Left cardiac atrium (tissue), 4 donors: ENCODE measurements at regions not wholly inside any gene's neighbourhood (a gene's known extent, or its start where the extent isn't known, plus 50 kb on each side); places are given as distances from the start of the nearest gene placed in this dataset.
"Not testable (repeated sequence)": the region's sequence is repeated elsewhere in the genome, so short reads cannot be mapped to it uniquely, and the experiment has no call there.

Experiments used
- ATAC-seq, 2 donors: fragments of 200-7000 bp; cut with Tn5 transposase; one replicate each; pipeline ENCODE4 v1.9.1; 2020; ENCODE audit warnings: mild to moderate bottlenecking in 2 of 2, moderate library complexity in 2 of 2
- DNase-seq: peaks from one replicate; pipeline ENCODE4 v3.0.0-alpha.2; 2020
- intact Hi-C, 2 donors: fragments of 100-400 bp; cut with DNase I; formaldehyde crosslinking; loops; one replicate each; pipeline versions ENCODE4 v1.14.1 to v1.15.1; 2022 to 2023
- donor health status: DM: no; HTN: yes; CAD: no.
- donor health status: DM: no; HTN: yes; CAD: no; lungs with severe emphysema.
- donor health status: DM: yes; HTN: yes; CAD: no.
- donor health status: Dilated cardiomyopathy.

DNA sequence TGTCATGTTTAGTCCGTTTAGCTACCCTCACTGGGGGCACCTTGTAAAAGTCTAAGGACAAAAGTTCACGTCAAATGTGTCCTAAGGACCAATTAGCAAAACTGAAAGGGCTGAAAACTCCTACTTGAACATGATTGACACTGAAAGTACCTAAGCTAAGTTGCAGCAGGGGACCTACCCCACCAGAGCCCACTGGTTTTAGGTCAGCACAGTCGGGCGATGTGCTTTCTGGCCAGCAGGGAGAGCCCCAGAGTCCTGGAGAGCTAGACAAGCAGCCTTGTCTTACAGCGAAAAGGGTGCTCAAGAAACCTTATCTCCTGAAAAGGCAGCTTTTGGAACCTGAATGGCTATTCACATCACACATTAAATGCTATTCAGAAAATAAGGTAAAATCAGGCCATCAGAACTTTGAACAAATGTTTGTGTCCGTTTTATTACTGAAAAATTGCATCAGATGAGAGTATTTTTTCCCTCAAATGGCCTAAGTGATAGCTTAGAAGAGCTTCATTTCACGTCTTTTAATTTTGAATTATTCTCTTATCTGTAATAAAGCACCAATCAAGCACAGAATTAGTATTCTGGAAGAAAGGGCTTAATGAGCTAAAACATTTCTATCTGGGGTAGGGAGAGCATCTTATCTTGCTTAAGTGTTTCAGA, 52.2 kb upstream of the MKI67 start:
- DNase-seq (no peak), ATAC-seq (no peak)
- intact Hi-C loops: no loop called here

DNA sequence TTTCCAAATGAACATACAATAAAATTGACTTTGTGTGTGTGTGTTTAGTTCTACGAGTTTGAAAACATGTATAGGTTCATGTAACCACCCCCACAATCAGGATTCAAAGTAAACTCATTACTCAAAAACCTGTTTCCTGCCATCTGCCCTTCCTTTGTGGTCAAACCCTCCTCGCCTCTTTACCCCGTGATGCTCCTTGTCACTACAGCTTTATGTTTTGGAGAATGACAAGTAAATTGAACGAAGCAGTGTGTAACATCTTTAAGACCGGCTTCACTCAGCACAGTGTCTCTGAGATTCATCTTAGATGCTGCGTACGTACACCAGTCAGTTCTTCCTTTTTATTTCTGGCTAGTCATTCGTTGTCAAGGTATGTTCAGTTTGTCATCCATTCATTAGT, 54.6 kb upstream of the MKI67 start:
- intact Hi-C loops: no loop called here
- DNase-seq: no peak
- ATAC-seq: no peak

DNA sequence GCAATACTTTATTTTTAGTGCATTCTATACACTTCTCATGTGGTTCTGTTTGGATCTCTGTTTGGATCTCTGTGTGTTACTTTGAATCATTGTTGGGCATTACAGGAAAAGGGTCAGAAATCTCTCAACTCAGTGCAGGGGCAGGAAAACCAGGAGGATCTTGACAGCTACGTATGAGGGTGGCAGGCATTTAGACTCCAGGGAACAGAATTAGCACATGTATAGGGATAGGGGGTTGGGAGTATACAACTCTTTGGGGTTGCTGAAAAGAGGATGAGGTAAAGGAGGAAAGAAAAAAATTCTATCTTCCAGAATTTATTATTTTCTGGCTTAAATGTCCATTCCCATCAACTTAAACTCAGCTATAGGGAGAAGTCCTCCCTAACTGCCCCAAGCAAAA, 59.4 kb upstream of the MKI67 start:
- DNase-seq: no peak
- intact Hi-C loops: no loop called here
- no peak for ATAC-seq

DNA sequence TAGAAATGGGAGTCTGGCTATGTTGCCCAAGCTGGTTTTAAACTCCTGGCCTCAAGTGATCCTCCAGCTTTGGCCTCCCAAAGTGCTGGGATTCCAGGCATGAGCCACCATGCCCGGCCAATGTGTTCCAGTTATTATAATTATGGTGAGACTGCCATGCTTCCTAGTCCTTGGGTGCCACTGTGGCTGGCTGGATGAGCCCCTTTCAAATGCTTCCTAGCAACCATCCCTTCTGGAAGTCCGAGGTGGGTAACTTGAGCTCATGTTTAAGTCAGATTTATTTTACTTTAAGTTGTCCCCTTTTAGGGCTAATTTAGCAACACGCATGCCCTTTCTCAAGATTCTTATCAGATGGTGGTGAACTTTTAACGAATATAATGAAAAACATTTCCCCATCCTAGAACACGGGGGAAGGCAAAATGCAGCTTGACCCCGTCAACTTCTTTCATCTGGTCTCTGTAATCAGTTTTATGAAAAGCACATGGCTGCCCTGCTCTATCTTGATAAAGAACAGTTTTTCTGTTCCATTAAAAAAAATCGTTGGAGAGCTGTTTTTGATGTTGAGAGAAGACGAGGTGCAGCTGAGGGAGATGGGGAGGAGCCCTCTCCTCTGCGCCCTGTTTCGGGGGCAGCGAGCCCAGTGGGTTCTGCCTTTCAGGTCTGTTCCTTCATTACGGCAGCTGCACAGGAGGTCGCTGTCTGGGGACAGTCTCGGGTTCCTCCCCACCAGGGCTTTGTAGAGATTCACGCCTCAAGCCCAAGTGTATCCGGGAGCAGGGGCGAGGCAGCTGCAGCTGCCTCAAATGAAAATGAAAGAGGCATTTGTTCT, 61.0 kb upstream of the MKI67 start:
- no peak for DNase-seq
- no peak for ATAC-seq
- intact Hi-C loops: no loop called here

DNA sequence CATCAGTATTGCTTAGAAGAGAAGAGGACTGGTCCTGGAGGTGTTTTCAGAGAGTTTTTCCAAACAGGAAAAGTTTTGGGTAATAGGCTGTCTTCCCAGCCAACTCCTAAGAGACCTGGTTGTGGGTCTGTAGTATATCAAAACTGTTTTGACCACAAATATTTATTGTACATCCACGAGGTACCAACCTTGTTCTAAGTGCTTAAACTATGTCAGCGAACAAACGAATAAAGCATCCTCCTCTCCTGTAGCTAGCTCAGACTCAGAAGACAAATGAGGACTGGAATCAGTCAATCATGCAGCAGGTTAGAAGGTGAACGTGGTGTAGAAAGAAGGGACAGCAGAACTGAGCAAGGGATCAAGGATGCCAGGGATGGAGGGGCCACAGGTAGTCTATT, 61.6 kb upstream of the MKI67 start:
- ATAC-seq (no peak), DNase-seq (no peak)
- intact Hi-C loops: no loop called here

DNA sequence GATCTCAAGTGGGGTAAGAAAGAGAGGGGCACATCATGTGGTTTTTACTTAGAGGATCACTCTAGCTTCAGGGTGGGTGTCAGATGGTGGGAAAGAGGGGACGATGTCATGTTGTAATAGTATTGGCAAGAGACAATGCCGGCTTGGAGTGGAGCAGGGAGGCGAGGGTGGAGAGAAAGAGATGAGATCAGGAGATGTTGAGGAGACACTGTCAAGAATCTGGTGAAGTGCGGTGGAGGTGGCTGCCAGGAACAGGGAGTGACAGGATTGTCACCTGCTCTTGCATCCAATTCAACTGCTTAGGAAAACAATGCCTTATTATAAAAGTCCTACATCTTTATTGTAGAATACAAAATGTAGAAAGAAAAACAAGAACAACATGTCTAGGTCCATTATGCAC, 63.0 kb upstream of the MKI67 start:
- DNase-seq: no peak
- no peak for ATAC-seq
- intact Hi-C loops: no loop called here

DNA sequence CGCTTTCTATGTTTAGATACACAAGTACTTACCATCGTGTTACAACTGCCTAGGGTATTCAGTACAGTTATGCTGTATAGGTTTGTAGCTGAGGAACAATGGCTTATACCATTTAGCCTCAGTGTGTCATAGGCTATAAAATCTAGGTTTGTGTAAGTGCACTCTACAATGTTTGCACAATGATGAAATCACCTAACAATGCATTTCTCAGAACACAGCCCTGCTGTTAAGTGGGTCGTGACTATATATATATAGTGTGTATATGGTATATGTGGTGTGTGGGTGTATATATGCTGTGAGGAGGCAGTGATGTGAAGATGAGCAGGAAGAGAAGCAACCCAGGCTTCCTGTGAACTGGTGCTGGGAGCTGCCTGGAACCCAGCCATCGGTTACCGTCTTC, 65.6 kb upstream of the MKI67 start:
- intact Hi-C loops: no loop called here
- DNase-seq: no peak
- no peak for ATAC-seq

DNA sequence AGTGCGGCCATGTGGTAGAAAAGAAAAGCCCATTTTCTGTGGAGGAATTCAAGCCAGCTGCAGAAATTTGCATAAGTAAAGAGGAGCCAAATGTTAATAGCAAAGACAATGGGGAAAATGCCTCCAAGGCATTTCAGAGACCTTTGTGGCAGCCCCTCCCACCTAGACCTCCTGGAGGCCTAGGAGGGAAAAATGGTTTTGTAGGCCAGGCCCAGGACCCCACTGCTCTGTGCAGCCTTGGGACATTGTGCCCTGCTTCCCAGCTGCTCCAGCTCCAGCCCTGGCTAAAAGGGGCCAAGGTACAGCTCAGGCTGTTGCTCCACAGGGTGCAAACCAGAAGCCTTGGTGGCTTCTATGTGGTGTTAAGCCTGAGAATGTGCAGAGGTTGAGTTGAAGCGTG, 75.6 kb upstream of the MKI67 start:
- DNase-seq, intact Hi-C loops, ATAC-seq: not testable (repeated sequence)

DNA sequence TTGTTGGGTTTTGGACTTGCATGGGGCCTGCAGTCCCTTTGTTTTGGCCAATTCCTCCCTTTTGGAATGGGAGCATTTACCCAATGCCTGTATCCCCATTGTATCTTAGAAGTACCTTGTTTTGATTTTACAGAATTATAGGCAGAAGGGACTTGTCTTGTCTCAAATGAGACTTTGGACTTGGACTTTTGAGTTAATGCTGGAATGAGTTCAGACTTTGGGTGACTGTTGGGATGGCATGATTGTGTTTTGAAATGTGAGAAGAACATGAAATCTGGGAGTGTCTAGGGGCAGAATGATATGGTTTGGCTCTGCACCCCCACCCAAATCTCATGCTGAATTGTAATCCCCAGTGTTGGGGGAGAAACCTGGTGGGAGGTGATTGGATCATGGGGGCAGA, 76.8 kb upstream of the MKI67 start:
- intact Hi-C loops: no loop called here
- no peak for ATAC-seq
- DNase-seq: no peak

DNA sequence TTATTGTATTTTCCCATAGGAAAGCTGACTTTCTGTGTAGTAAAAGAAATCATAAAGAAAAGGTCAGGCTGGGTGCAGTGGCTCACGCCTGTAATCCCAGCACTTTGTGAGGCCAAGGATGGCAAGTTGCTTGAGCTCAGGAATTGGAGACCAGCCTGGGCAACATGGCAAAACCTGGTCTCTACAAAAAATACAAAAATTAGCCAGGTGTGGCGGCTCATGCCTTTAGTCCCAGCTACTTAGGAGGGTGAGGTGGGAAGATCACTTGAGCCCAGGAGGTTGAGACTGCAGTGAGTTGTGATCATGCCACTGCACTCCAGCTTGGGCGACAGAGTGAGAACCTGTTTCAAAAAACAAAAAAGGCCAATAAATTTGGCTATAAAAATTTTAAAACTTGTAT, 79.4 kb upstream of the MKI67 start:
- ATAC-seq, intact Hi-C loops, DNase-seq: not testable (repeated sequence)

DNA sequence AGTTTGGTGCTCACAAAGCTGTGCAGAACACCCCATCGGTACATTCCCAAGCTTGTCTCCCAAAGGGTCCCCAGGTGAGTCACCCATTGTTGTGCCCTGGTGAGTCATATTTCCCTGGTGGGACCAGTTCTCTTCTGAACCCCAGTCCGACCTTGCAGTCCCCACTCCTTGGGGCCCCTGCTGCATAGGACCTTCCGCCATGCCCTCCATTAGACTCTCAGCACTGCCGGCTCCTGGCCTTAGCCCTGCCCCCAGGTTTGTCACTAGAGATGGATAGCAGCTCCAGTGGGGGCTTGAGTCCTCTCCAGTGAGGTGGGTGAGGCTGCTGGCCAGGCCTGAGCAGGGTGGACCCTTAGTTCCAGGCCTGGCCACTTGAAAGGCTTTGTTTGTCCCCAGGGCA, 80.5 kb upstream of the MKI67 start:
- ATAC-seq: no peak
- DNase-seq: no peak
- intact Hi-C loops: no loop called here

DNA sequence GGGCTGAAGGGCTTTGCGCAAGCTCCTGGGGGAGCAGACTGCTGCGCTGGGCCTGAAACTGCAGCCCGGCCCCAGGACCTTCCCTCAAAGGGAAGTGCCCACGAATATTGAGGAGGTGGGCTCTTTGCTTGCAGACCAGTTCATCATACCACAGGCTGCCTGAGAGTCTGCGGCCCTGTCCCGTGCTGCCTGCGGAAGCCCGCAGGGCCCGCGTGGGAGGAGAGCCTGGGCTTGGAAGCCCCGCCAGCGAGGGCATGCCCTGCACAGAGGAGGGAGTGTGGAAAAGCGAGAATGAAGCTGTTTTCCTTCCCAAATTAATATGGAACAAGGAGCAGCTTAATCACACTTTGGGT, 83.6 kb upstream of the MKI67 start:
- ATAC-seq (no peak), DNase-seq (no peak)
- intact Hi-C loops: no loop called here

DNA sequence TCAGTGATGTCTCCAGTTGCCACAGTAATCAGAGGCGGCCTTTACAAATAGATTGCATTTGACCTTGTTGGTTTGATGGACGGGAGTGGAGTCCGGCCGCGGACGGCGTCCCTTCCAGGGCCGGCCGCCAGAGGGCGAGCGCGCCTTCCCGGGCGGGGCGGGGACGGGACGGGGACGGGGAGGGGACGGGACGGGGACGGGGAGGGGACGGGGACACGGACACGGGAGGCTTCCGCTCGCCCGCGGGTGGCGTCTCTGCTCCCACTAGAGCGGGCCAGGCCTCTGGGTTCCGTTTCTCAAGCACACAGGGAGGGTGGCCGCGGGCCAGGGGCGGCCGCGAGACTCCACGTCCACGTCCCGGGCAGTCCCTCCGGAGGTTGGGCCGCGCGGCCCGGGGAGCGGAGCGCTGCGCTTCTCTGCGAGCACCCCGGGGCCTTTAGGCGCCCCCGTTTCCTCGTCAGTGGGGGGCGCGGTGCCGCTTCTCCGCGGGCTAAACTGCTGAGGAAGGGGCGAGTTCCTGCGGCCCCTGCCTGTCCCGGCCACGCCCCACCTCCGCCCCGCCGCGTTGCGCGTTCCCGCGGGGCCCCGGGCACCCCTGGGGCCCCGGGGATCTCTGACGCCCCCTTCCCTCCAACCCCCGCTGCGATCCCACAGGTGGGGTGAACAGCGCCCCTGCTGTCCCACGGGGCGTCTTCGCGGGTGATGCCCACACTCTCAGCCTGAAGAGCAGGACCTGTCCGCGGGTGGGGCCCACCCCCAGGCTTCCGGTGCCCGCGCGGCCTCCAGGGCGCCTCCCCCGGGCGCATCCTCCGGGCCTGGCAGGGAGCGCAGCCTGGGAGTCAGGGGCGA, 84.2 kb upstream of the MKI67 start:
- ATAC-seq (peak; percentile 89 to 91), DNase-seq (peak; percentile 76)
- intact Hi-C loops: no loop called here

DNA sequence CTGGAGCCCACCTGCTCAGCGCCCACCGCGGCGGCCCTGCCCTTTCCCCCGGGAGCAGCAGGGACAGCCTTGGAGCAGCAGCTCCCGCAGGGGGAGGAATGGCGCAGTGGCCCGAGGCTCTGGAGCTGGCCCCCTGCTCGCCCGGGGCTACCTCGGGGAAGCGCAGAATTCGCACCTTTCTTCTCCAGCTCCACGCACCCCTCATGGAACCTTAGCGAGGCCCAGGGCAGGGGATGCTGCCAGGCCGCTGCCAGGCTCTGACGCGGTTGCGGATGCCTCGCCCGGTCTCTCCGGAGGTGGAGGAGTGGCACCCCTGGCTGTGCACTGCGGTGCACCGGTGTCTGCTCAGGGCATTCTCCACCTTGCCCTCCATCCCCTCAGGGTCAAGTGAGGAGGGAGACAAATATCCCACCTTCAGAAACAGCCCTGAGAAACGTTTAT, 84.9 kb upstream of the MKI67 start:
- ATAC-seq (no peak), DNase-seq (no peak)
- intact Hi-C loops: no loop called here

DNA sequence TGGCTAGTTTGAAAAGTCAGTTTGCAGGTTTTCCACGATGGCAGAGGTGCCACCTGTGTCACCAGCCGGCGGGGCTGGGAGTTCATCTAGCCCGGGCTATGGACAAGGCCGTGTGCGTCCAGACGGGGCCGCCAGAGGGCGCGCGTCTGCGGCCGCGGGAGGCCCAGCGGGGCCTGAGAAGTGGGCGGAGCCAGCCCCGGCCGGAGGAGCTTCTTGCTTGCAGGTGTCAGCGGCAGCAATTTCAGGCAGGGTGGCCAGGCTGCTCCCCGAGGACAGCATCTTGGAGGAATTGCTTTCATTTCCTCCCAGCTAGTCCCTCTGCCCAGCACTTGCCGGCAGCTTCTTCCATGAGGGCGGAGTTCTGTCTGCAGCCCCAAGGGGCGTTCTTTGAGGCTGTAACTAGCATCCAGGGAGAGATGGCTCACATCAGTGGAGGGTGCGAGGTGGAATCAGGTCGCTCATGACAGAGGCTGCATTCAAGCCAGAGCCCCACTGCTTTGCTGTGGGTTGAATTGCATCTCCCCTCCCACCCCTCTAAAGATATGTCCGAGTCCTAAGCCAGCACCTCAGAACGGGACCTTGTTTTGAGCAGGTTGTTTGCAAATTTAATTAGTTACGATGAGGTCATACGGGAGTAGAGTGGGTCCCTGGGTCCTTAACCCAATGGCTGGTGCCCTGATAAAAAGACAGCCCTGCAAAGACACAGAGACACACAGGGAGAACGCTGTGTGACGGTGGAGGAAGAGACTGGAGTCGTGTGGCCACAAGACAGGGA, 85.9 kb upstream of the MKI67 start:
- peak; percentile 84 for DNase-seq
- intact Hi-C loops: no loop called here
- peak; percentile 86 to 88 for ATAC-seq

DNA sequence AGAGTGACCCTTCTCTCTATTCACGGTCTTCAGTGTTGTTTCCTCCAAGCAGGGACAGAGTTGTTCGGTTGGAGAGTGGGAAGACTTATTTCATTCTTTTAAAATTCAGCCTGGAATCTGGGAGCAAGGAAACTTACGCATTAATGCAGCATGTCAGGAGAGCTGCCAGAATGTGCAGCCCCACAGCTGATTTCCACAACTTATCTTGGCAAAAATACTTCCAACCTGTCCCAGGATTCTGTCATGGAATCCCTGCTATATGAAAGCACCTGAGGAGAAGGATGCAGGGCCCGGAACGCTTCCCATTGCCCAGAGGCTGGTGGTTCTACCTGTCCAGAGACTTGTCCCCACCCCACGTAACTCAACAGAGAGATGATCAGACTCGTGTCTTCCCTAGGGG, 86.9 kb upstream of the MKI67 start:
- intact Hi-C loops: no loop called here
- ATAC-seq (no peak), DNase-seq (no peak)

DNA sequence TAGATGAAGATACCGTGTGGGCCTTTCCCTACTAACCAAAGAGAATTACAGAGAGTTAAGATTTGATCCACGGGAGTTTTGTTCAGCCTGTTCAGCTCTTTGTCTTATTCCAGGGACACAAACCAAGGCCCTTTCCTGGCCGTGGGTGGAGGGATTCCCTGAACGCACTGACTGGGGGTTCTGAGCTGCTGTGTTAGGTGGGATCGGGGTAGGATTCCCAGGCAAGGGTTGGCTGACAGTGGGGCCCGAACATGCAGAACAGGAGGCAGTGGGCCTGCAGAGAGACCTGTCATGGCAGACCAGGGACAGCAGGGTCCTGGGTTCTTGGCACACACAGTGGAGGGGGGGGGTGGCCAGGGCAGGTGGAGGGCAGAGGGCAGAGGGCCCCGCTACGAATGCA, 89.5 kb upstream of the MKI67 start:
- intact Hi-C loops: no loop called here
- ATAC-seq (no peak), DNase-seq (no peak)

DNA sequence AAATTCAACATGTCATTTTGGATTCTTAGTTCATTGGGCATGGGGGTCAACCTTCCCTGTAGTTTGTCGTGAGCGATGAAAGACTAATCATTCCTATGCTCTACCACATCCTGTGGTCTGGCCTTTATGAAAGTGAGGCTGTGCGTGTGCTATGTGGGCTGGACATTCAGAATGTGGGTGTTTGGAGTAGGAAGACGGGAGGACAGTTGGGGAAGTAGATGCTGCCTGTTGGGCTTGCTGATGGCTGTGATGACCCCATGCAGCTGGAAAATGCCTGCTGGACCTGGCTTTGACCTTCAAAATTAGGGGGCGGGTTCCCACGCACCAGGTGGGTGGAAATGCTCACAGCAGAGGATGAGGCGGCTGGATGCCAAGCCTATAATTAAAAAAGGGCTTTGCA, 90.9 kb upstream of the MKI67 start:
- intact Hi-C loops: no loop called here
- no peak for DNase-seq
- ATAC-seq: no peak

DNA sequence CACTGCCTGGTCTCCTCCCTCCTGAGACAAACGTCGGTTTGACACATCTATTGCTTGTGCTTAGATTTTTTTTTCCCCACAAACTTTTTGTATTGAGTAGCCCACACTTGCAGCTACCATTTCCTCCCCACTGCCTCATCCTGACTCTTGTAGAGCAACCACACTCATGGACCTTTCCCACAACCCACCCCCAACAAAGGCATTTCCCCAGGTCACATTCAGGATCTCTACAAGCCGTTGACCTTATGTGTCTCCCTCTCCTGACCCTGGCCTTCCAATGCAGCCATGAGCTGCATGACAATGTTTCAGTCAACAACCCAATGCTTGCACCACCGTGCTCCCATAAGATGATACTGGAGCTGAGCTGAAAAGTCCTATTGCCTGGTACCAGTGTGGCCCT, 91.9 kb upstream of the MKI67 start:
- DNase-seq (no peak), ATAC-seq (no peak)
- intact Hi-C loops: no loop called here

DNA sequence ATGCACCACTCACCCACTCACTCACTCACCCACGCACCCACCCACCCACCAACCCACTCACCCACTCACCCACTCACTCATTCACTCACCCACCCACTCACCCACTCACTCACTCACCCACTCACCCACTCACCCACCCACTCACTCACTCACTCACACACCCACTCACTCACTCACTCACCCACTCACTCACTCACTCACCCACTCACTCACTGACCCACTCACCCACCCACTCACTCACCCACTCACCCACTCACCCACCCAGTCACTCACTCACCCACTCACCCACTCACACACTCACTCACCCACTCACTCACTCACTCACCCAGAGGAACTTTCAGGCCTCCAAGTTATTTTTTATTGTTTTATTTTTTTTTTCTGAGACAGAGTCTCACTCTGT, 93.1 kb upstream of the MKI67 start:
- ATAC-seq: no peak
- DNase-seq: no peak
- intact Hi-C loops: no loop called here
